ENCODE measurements at regions not wholly inside any gene's neighbourhood (a gene's known extent, or its start where the extent isn't known, plus 50 kb on each side); places are given as distances from the start of the nearest gene placed in this dataset.

GRCh38 chr7:9836671-9837070 lies 1137.0 kb upstream of the PHF14 start:
- intact Hi-C loops (cut with DNase I; ENCODE audit: low total_unique reads): no loop called here
- DNase-seq: no peak
- H3K27ac ChIP-seq: no peak overlapping the region
- no peaks in the 10 kb centered on the region for H3K9me3 ChIP-seq
- no peaks in the 10 kb centered on the region for H3K4me1 ChIP-seq
- no peak for TF ChIP-seq CTCF (IDR thresholded peaks at IDR 0.05)
- no peak overlapping the region for H3K4me3 ChIP-seq
- no peaks in the 10 kb centered on the region for H3K27me3 ChIP-seq
- H3K36me3 ChIP-seq: no peaks in the 10 kb centered on the region

GRCh38 chr7:9842301-9842700 lies 1131.4 kb upstream of the PHF14 start:
- H3K27ac ChIP-seq: no peak overlapping the region
- no peaks in the 10 kb centered on the region for H3K27me3 ChIP-seq
- H3K9me3 ChIP-seq: no peaks in the 10 kb centered on the region
- H3K36me3 ChIP-seq: no peaks in the 10 kb centered on the region
- no peak for DNase-seq
- intact Hi-C loops (cut with DNase I; ENCODE audit: low total_unique reads): no loop called here
- no peaks in the 10 kb centered on the region for H3K4me1 ChIP-seq
- no peak for TF ChIP-seq CTCF (IDR thresholded peaks at IDR 0.05)
- no peak overlapping the region for H3K4me3 ChIP-seq

GRCh38 chr7:9846902-9847301 lies 1126.8 kb upstream of the PHF14 start:
- no peak for TF ChIP-seq CTCF (IDR thresholded peaks at IDR 0.05)
- DNase-seq: no peak
- intact Hi-C loops (cut with DNase I; ENCODE audit: low total_unique reads): no loop called here

GRCh38 chr7:9854605-9855004 lies 1119.1 kb upstream of the PHF14 start:
- DNase-seq: no peak
- no peak overlapping the region for H3K4me3 ChIP-seq
- no peaks in the 10 kb centered on the region for H3K36me3 ChIP-seq
- no peaks in the 10 kb centered on the region for H3K9me3 ChIP-seq
- H3K27me3 ChIP-seq: no peaks in the 10 kb centered on the region
- intact Hi-C loops (cut with DNase I; ENCODE audit: low total_unique reads): no loop called here
- H3K4me1 ChIP-seq: no peaks in the 10 kb centered on the region
- no peak for TF ChIP-seq CTCF (IDR thresholded peaks at IDR 0.05)
- H3K27ac ChIP-seq: no peak overlapping the region

More at GRCh38 chr7:9846902-9847301, 1126.8 kb upstream of the PHF14 start:
- Histone ChIP-seq H3K4me1 (no peaks in the 10 kb centered on the region), H3K9me3 (no peaks in the 10 kb centered on the region), H3K27me3 (no peaks in the 10 kb centered on the region), H3K36me3 (no peaks in the 10 kb centered on the region), H3K4me3 (no peak overlapping the region), H3K27ac (no peak overlapping the region)

- no peaks in the 10 kb centered on the region for H3K36me3 ChIP-seq
- no peak for TF ChIP-seq CTCF (IDR thresholded peaks at IDR 0.05)
- no peaks in the 10 kb centered on the region for H3K27me3 ChIP-seq
- H3K9me3 ChIP-seq: no peaks in the 10 kb centered on the region
- no peak overlapping the region for H3K4me3 ChIP-seq
- no peaks in the 10 kb centered on the region for H3K4me1 ChIP-seq
- no peak overlapping the region for H3K27ac ChIP-seq
- intact Hi-C loops (cut with DNase I; ENCODE audit: low total_unique reads): no loop called here
- no peak for DNase-seq
Measured at GRCh38 chr7:9856668-9857067, 1117.0 kb upstream of the PHF14 start.

GRCh38 chr7:9863545-9863944 lies 1110.1 kb upstream of the PHF14 start:
- intact Hi-C loops (cut with DNase I; ENCODE audit: low total_unique reads): no loop called here
- no peak for DNase-seq
- no peaks in the 10 kb centered on the region for H3K36me3 ChIP-seq
- no peak overlapping the region for H3K27ac ChIP-seq
- H3K9me3 ChIP-seq: no peaks in the 10 kb centered on the region
- H3K4me3 ChIP-seq: no peak overlapping the region
- H3K4me1 ChIP-seq: peaks cover 0 to 11% (median 4%) of the 10 kb centered on the region in 4 donors
- TF ChIP-seq CTCF (IDR thresholded peaks at IDR 0.05): no peak
- no peaks in the 10 kb centered on the region for H3K27me3 ChIP-seq

Data from tibial artery (tissue), 4 donors.